LNCAP (cell line): ENCODE measurements at regions not wholly inside any gene's neighbourhood (a gene's known extent, or its start where the extent isn't known, plus 50 kb on each side); places are given as distances from the start of the nearest gene placed in this dataset.

ENCODE experiments used
- CTCF ChIP-seq: fragments of 450-650 bp; IDR thresholded peaks from 2 replicates; pipeline ENCODE4 v1.5.1; 2017; ENCODE audit warnings: mild to moderate bottlenecking

GRCh38 chr5:36790847-36791246, 85.7 kb upstream of the NIPBL start:
- no peak for TF ChIP-seq CTCF

GRCh38 chr5:36792560-36793180, 83.9 kb upstream of the NIPBL start:
- TF ChIP-seq CTCF = no peak

- TF ChIP-seq CTCF = no peak
Observed at GRCh38 chr5:36795366-36795765, 81.2 kb upstream of the NIPBL start.

GRCh38 chr5:36796155-36796554, 80.4 kb upstream of the NIPBL start:
- no peak for TF ChIP-seq CTCF

GRCh38 chr5:36801523-36801922, 75.0 kb upstream of the NIPBL start:
- TF ChIP-seq CTCF = no peak

- no peak for TF ChIP-seq CTCF
Observed at GRCh38 chr5:36802187-36802586, 74.4 kb upstream of the NIPBL start.

GRCh38 chr5:36815871-36816270, 60.7 kb upstream of the NIPBL start:
- no peak for TF ChIP-seq CTCF

- TF ChIP-seq CTCF = no peak
Observed at GRCh38 chr5:36820900-36821299, 55.7 kb upstream of the NIPBL start.
